ENCODE measurements at regions not wholly inside any gene's neighbourhood (a gene's known extent, or its start where the extent isn't known, plus 50 kb on each side); places are given as distances from the start of the nearest gene placed in this dataset.

- TF ChIP-seq YY1 (IDR thresholded peaks at IDR 0.05; ENCODE audit: insufficient read depth, insufficient read length) (no peak), SUZ12 (IDR thresholded peaks at IDR 0.05; ENCODE audit: extremely low read depth, insufficient read depth, insufficient read length) (no peak), ZNF274 (IDR thresholded peaks at IDR 0.05; ENCODE audit: low read depth, low read length) (no peak)
These were observed 59.0 kb downstream of the FAM50B start for GRCh38 chr6:3908223-3908622.

Data from NT2/D1 (cell line).